ENCODE measurements at regions not wholly inside any gene's neighbourhood (a gene's known extent, or its start where the extent isn't known, plus 50 kb on each side); places are given as distances from the start of the nearest gene placed in this dataset.

GRCh38 chr7:46759711-46760480, 822.0 kb downstream of the TNS3 start:
- Histone ChIP-seq H3K4me1 (ENCODE audit: control insufficient read depth in 1 of 2, insufficient read depth in 2 of 2, low read length in 2 of 2) (peaks cover 29% of the 10 kb centered on the region in 2 experiments), H3K79me2 (ENCODE audit: insufficient read depth, low read length) (no peaks in the 10 kb centered on the region), H2AFZ (ENCODE audit: low read depth, low read length, poor library complexity, severe bottlenecking) (no peak overlapping the region), H3K36me3 (ENCODE audit: control insufficient read depth in 1 of 2, insufficient read depth in 2 of 2, low read length in 2 of 2) (no peaks in the 10 kb centered on the region), H3K9me2 (ENCODE audit: insufficient read depth) (no peaks in the 10 kb centered on the region), H3K27me3 (ENCODE audit: insufficient read depth, low read length) (no peaks in the 10 kb centered on the region), H3K4me3 (replicated peaks in 1 of 2; ENCODE audit: low read depth in 1 of 2, low read length in 2 of 2) (no peak overlapping the region), H4K20me1 (ENCODE audit: insufficient read depth) (no peaks in the 10 kb centered on the region), H3K9me3 (ENCODE audit: control insufficient read depth in 1 of 2, insufficient read depth in 1 of 2, low read depth in 1 of 2, low read length in 2 of 2) (no peaks in the 10 kb centered on the region), H3K4me2 (ENCODE audit: low read length) (peak overlapping the region; percentile 22; the same call in 1 of the 2 replicates), H3K9ac (ENCODE audit: low read length) (no peak overlapping the region), H3K27ac (ENCODE audit: low read depth, low read length) (no peak overlapping the region)
- DNase-seq (ENCODE audit: low read depth, low spot score) = no peak
- intact Hi-C loops (cut with micrococcal nuclease) = loop anchor here (10.0 kb wide), 1 partner anchor 215 kb away; no protein-coding TSS in a partner anchor
- no peak for ATAC-seq
- POLR2A ChIA-PET = no interaction called here
- RAD21 ChIA-PET (ENCODE audit: low non-redundant PET in 1 of 2, low total read pairs in 2 of 2, uncharacterized antibody in 2 of 2, unreplicated experiment in 2 of 2) = no interaction called here
- CTCF ChIA-PET = no interaction called here
- peak; percentile 56 for TF ChIP-seq JUND (IDR thresholded peaks at IDR 0.05)
- TF ChIP-seq ATF3 (IDR thresholded peaks at IDR 0.05) = no peak
- TF ChIP-seq FOSL1 (IDR thresholded peaks at IDR 0.05; ENCODE audit: low read depth) = peak; percentile 52; the same call in 1 of the 2 replicates
- no peak for TF ChIP-seq POLR2AphosphoS5 (IDR thresholded peaks at IDR 0.05; ENCODE audit: low read depth, low read length)
- TF ChIP-seq SRF (IDR thresholded peaks at IDR 0.05; ENCODE audit: low read depth) = peak; percentile 22; the same call in 1 of the 2 replicates
- TF ChIP-seq SIN3A (IDR thresholded peaks at IDR 0.05; ENCODE audit: low read depth) = no peak
- no peak for TF ChIP-seq CBX3 (IDR thresholded peaks at IDR 0.05; ENCODE audit: low read depth)
- 0 out of 2 replicates have a peak, but pooled peaks have one; percentile 16 for TF ChIP-seq MAX (IDR thresholded peaks at IDR 0.05)
- no peak for TF ChIP-seq ELF1 (IDR thresholded peaks at IDR 0.05; ENCODE audit: borderline replicate concordance, low read depth)
- TF ChIP-seq, protein P1, sequence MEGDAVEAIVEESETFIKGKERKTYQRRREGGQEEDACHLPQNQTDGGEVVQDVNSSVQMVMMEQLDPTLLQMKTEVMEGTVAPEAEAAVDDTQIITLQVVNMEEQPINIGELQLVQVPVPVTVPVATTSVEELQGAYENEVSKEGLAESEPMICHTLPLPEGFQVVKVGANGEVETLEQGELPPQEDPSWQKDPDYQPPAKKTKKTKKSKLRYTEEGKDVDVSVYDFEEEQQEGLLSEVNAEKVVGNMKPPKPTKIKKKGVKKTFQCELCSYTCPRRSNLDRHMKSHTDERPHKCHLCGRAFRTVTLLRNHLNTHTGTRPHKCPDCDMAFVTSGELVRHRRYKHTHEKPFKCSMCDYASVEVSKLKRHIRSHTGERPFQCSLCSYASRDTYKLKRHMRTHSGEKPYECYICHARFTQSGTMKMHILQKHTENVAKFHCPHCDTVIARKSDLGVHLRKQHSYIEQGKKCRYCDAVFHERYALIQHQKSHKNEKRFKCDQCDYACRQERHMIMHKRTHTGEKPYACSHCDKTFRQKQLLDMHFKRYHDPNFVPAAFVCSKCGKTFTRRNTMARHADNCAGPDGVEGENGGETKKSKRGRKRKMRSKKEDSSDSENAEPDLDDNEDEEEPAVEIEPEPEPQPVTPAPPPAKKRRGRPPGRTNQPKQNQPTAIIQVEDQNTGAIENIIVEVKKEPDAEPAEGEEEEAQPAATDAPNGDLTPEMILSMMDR (IDR thresholded peaks at IDR 0.05 in 2 of 3, conservative IDR thresholded peaks at IDR 0.05 in 1 of 3; ENCODE audit: borderline replicate concordance in 1 of 3, insufficient read depth in 1 of 3, low read depth in 2 of 3, low read length in 2 of 3) = no peak
- no peak for TF ChIP-seq RAD21 (IDR thresholded peaks at IDR 0.05; ENCODE audit: low read depth)
- TF ChIP-seq SP1 (IDR thresholded peaks at IDR 0.05; ENCODE audit: low read depth) = peak; percentile 40
- no peak for TF ChIP-seq ZNF274 (IDR thresholded peaks at IDR 0.05; ENCODE audit: low read depth, low read length)
- TF ChIP-seq CEBPB (IDR thresholded peaks at IDR 0.05; ENCODE audit: low read depth) = peak; percentile 36; the same call in 1 of the 2 replicates
- no TSS peak for BruUV-seq (replicated peaks)
